Ovary (tissue), 7 donors: ENCODE measurements at regions not wholly inside any gene's neighbourhood (a gene's known extent, or its start where the extent isn't known, plus 50 kb on each side); places are given as distances from the start of the nearest gene placed in this dataset.

Experiments
- DNase-seq, 5 donors: peaks; one replicate each; pipeline ENCODE4 v3.0.0-alpha.2; 2019 to 2020
- H3K27ac ChIP-seq, 2 donors: fragments of 200-600 bp; one replicate each; pipeline versions ENCODE4 v1.5.1 to v1.8.0; 2019 to 2022
- H3K27me3 ChIP-seq: fragments of 200-600 bp; one replicate; pipeline ENCODE4 v1.8.0; 2022
- H3K36me3 ChIP-seq: fragments of 200-600 bp; sonication (generic); one replicate; pipeline ENCODE4 v1.5.1; 2019
- H3K4me1 ChIP-seq: one replicate; pipeline ENCODE4 v1.8.1; 2013; ENCODE audit warnings: mild to moderate bottlenecking, moderate library complexity; ENCODE audit not compliant: insufficient read depth
- H3K4me3 ChIP-seq: fragments of 200-600 bp; sonication (generic); one replicate; pipeline ENCODE4 v1.5.1; 2017
- H3K9me3 ChIP-seq, 2 donors: fragments of 200-600 bp in 1 of 2; sonication (generic) in 1 of 2; one replicate each; pipeline versions ENCODE4 v1.5.1 to v1.8.1; 2013 to 2019; ENCODE audit warnings: mild to moderate bottlenecking in 1 of 2, moderate library complexity in 1 of 2
- CTCF ChIP-seq, 3 donors: fragments of 450-650 bp in 2 of 3; fragments of 200-600 bp in 1 of 3; IDR thresholded peaks; one replicate each; pipeline versions ENCODE4 v1.5.1 to v1.8.0; 2016 to 2022; ENCODE audit warnings: antibody characterized with exemption in 3 of 3, mild to moderate bottlenecking in 1 of 3
- EP300 ChIP-seq: sonication (generic); formaldehyde crosslinking; IDR thresholded peaks from one replicate; pipeline ENCODE4 v1.6.1; 2017; ENCODE audit warnings: antibody characterized with exemption
- POLR2A ChIP-seq: fragments of 450-650 bp; IDR thresholded peaks from one replicate; pipeline ENCODE4 v1.6.1; 2017; ENCODE audit warnings: antibody characterized with exemption, mild to moderate bottlenecking, moderate library complexity
- WGBS, 3 donors: extraction: QIAGEN DNeasy Blood & Tissue Kit in 1 of 3; methylation state at CpG; one replicate each; pipeline versions ENCODE4 v1.1.5 to v1.1.7; 2013 to 2017; 5-methylcytosine and 5-hydroxymethylcytosine counted together
- intact Hi-C, 4 donors: fragments of 100-400 bp; cut with DNase I; formaldehyde crosslinking; loops; one replicate each; pipeline versions ENCODE4 v1.11.0 to v1.15.1; 2022 to 2023
- donor health status: DM: no; HTN: no; CAD: no; lungs with moderate emphysema.
- donor health status: DM: no; HTN: no; CAD: no.
- donor health status: Bipolar disorder and iron deficiency.
- donor health status: DM: no; HTN: no; CAD: no.
- donor health status: DM: yes; HTN: yes; CAD: no.

- Histone ChIP-seq H3K9me3 (no peaks in the 10 kb centered on the region), H3K27me3 (no peaks in the 10 kb centered on the region), H3K27ac (no peak overlapping the region), H3K36me3 (no peaks in the 10 kb centered on the region), H3K4me1 (no peaks in the 10 kb centered on the region), H3K4me3 (no peak overlapping the region)
- TF ChIP-seq EP300: no peak
- TF ChIP-seq POLR2A: no peak
- TF ChIP-seq CTCF (IDR thresholded peaks at IDR 0.05): no peak
- intact Hi-C loops: no loop called here
- DNase-seq: no peak
- 77 to 96% (median 93%) methylated on average over 6 of the region's 6 CpGs for WGBS, 3 donors
These were observed 257.1 kb upstream of the KIAA1217 start for GRCh38 chr10:23951841-23952240.

- H3K4me1 ChIP-seq: no peaks in the 10 kb centered on the region
- no peak overlapping the region for H3K4me3 ChIP-seq
- H3K36me3 ChIP-seq: no peaks in the 10 kb centered on the region
- no peak overlapping the region for H3K27ac ChIP-seq
- 59 to 70% (median 63%) methylated on average over 10 of the region's 10 CpGs for WGBS, 3 donors
- intact Hi-C loops: no loop called here
- DNase-seq: no peak
- no peaks in the 10 kb centered on the region for H3K27me3 ChIP-seq
- H3K9me3 ChIP-seq: no peaks in the 10 kb centered on the region
- no peak for TF ChIP-seq CTCF (IDR thresholded peaks at IDR 0.05)
- TF ChIP-seq EP300: no peak
- no peak for TF ChIP-seq POLR2A
These were observed 253.3 kb upstream of the KIAA1217 start for GRCh38 chr10:23955456-23956225.

- DNase-seq: no peak
- TF ChIP-seq EP300 (no peak), CTCF (IDR thresholded peaks at IDR 0.05) (no peak), POLR2A (no peak)
- H3K36me3 ChIP-seq: no peaks in the 10 kb centered on the region
- intact Hi-C loops: no loop called here
- no peaks in the 10 kb centered on the region for H3K27me3 ChIP-seq
- no peak overlapping the region for H3K27ac ChIP-seq
- H3K4me1 ChIP-seq: no peaks in the 10 kb centered on the region
- H3K9me3 ChIP-seq: no peaks in the 10 kb centered on the region
- WGBS, 3 donors: 58 to 73% (median 68%) methylated on average over 5 of the region's 5 CpGs
- no peak overlapping the region for H3K4me3 ChIP-seq
These were observed 243.8 kb upstream of the KIAA1217 start for GRCh38 chr10:23965123-23965522.

- Histone ChIP-seq H3K9me3 (no peaks in the 10 kb centered on the region), H3K36me3 (no peaks in the 10 kb centered on the region), H3K27me3 (no peaks in the 10 kb centered on the region), H3K4me1 (no peaks in the 10 kb centered on the region), H3K27ac (no peak overlapping the region), H3K4me3 (no peak overlapping the region)
- 90 to 96% (median 91%) methylated on average over 1 of the region's 1 CpG for WGBS, 3 donors
- DNase-seq: no peak
- TF ChIP-seq CTCF (IDR thresholded peaks at IDR 0.05): no peak
- TF ChIP-seq EP300: no peak
- TF ChIP-seq POLR2A: no peak
- intact Hi-C loops: no loop called here
These were observed 243.1 kb upstream of the KIAA1217 start for GRCh38 chr10:23965880-23966279.
